ENCODE measurements at regions not wholly inside any gene's neighbourhood (a gene's known extent, or its start where the extent isn't known, plus 50 kb on each side); places are given as distances from the start of the nearest gene placed in this dataset.

DNA sequence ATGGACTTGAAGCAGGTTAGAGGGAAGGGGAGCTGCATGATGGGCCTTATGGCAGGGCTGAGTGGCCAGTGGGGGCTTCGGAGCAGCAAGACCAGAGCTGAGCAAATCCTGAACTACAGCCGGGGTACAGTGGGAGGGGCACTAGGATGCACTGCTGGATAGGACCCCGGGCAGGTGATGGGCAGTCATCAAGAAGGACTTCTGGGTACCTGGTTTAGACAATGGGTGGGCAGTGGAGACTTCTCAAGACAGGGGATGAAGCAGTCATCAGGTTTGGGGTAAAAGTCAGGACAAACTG lies 507.4 kb upstream of the MYT1L start:
- Histone ChIP-seq H3K9me3 (replicated peaks; ENCODE audit: insufficient read depth, low read length) (no peaks in the 10 kb centered on the region), H3K4me3 (ENCODE audit: low read length) (no peak overlapping the region), H3K79me2 (ENCODE audit: low read length) (no peaks in the 10 kb centered on the region), H3K9me2 (replicated peaks; ENCODE audit: insufficient read depth, low read length) (no peaks in the 10 kb centered on the region), H2AFZ (ENCODE audit: low read length) (no peak overlapping the region), H3K4me1 (ENCODE audit: low read length) (no peaks in the 10 kb centered on the region), H3K4me2 (ENCODE audit: low read depth, low read length) (no peak overlapping the region), H3K9ac (ENCODE audit: low read length) (no peak overlapping the region), H3K27me3 (replicated peaks; ENCODE audit: insufficient read depth, low read length) (no peaks in the 10 kb centered on the region), H3K36me3 (replicated peaks; ENCODE audit: insufficient read depth, low read length) (no peaks in the 10 kb centered on the region), H4K20me1 (ENCODE audit: insufficient read depth, low read length) (no peaks in the 10 kb centered on the region), H3K27ac (ENCODE audit: low read length) (no peak overlapping the region), H3F3A (ENCODE audit: insufficient read depth, low read length) (no peaks in the 10 kb centered on the region)
- TF ChIP-seq, protein P1, sequence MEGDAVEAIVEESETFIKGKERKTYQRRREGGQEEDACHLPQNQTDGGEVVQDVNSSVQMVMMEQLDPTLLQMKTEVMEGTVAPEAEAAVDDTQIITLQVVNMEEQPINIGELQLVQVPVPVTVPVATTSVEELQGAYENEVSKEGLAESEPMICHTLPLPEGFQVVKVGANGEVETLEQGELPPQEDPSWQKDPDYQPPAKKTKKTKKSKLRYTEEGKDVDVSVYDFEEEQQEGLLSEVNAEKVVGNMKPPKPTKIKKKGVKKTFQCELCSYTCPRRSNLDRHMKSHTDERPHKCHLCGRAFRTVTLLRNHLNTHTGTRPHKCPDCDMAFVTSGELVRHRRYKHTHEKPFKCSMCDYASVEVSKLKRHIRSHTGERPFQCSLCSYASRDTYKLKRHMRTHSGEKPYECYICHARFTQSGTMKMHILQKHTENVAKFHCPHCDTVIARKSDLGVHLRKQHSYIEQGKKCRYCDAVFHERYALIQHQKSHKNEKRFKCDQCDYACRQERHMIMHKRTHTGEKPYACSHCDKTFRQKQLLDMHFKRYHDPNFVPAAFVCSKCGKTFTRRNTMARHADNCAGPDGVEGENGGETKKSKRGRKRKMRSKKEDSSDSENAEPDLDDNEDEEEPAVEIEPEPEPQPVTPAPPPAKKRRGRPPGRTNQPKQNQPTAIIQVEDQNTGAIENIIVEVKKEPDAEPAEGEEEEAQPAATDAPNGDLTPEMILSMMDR (IDR thresholded peaks at IDR 0.05; ENCODE audit: low read length): no peak
- TF ChIP-seq EZH2phosphoT487 (IDR thresholded peaks at IDR 0.05; ENCODE audit: low read length) (no peak), EZH2 (optimal IDR thresholded peaks at IDR 0.05; ENCODE audit: low read depth, low read length) (no peak)
- no peak for DNase-seq

GRCh38 chr2:2837746-2838547 lies 506.9 kb upstream of the MYT1L start:
- Histone ChIP-seq H3K4me2 (ENCODE audit: low read depth, low read length) (no peak overlapping the region), H3K27me3 (replicated peaks; ENCODE audit: insufficient read depth, low read length) (no peaks in the 10 kb centered on the region), H3F3A (ENCODE audit: insufficient read depth, low read length) (no peaks in the 10 kb centered on the region), H3K9me3 (replicated peaks; ENCODE audit: insufficient read depth, low read length) (no peaks in the 10 kb centered on the region), H3K9me2 (replicated peaks; ENCODE audit: insufficient read depth, low read length) (no peaks in the 10 kb centered on the region), H4K20me1 (ENCODE audit: insufficient read depth, low read length) (no peaks in the 10 kb centered on the region), H3K9ac (ENCODE audit: low read length) (no peak overlapping the region), H3K4me3 (ENCODE audit: low read length) (no peak overlapping the region), H3K27ac (ENCODE audit: low read length) (no peak overlapping the region), H3K4me1 (ENCODE audit: low read length) (no peaks in the 10 kb centered on the region), H2AFZ (ENCODE audit: low read length) (no peak overlapping the region), H3K79me2 (ENCODE audit: low read length) (no peaks in the 10 kb centered on the region), H3K36me3 (replicated peaks; ENCODE audit: insufficient read depth, low read length) (no peaks in the 10 kb centered on the region)
- no peak for TF ChIP-seq EZH2phosphoT487 (IDR thresholded peaks at IDR 0.05; ENCODE audit: low read length)
- TF ChIP-seq, protein P1 (IDR thresholded peaks at IDR 0.05; ENCODE audit: low read length): no peak
- TF ChIP-seq EZH2 (optimal IDR thresholded peaks at IDR 0.05; ENCODE audit: low read depth, low read length): no peak
- no peak for DNase-seq

DNA sequence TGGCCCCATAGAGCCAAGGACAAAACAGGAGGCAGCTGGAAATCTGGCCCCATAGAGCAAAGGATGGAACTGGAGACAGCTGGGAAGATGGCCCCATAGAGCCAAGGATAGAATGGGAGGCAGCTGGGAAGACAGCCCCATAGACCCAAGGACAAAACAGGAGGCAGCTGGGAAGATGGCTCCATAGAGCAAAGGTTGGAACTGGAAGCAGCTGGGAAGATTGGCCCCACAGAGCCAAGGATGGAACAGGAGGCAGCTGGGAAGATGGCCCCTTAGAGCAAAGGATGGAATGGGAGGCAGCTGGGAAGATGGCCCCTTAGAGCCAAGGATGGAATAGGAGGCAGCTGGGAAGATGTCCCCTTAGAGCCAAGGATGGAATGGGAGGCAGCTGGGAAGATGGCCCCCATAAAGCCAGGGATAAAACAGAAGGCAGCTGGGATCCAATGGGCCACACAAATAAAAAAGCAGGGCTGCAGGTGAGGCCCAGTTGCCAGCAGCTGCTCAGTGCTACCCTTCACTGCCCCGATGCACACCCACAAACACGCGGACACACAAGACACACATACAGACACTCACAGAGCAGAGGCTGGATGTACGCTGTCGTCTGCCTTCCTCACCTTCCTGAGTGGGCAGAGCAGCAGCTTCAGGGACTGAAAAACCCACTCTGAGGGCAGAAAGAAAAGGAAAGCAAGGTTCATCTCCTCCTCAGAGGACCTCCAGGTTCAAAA lies 505.4 kb upstream of the MYT1L start:
- H3K4me1 ChIP-seq (ENCODE audit: low read length): no peaks in the 10 kb centered on the region
- no peak overlapping the region for H2AFZ ChIP-seq (ENCODE audit: low read length)
- no peak overlapping the region for H3K27ac ChIP-seq (ENCODE audit: low read length)
- no peaks in the 10 kb centered on the region for H3K79me2 ChIP-seq (ENCODE audit: low read length)
- no peaks in the 10 kb centered on the region for H3K36me3 ChIP-seq (replicated peaks; ENCODE audit: insufficient read depth, low read length)
- no peak overlapping the region for H3K4me2 ChIP-seq (ENCODE audit: low read depth, low read length)
- no peaks in the 10 kb centered on the region for H3K9me3 ChIP-seq (replicated peaks; ENCODE audit: insufficient read depth, low read length)
- H3K27me3 ChIP-seq (replicated peaks; ENCODE audit: insufficient read depth, low read length): no peaks in the 10 kb centered on the region
- H3K9ac ChIP-seq (ENCODE audit: low read length): no peak overlapping the region
- no peaks in the 10 kb centered on the region for H4K20me1 ChIP-seq (ENCODE audit: insufficient read depth, low read length)
- no peaks in the 10 kb centered on the region for H3K9me2 ChIP-seq (replicated peaks; ENCODE audit: insufficient read depth, low read length)
- no peak overlapping the region for H3K4me3 ChIP-seq (ENCODE audit: low read length)
- H3F3A ChIP-seq (ENCODE audit: insufficient read depth, low read length): no peaks in the 10 kb centered on the region
- no peak for DNase-seq
- TF ChIP-seq EZH2 (optimal IDR thresholded peaks at IDR 0.05; ENCODE audit: low read depth, low read length) (no peak), EZH2phosphoT487 (IDR thresholded peaks at IDR 0.05; ENCODE audit: low read length) (no peak)
- TF ChIP-seq, protein P1 (IDR thresholded peaks at IDR 0.05; ENCODE audit: low read length): no peak

All from MM.1S (cell line).